VCaP (cell line): ENCODE measurements at regions not wholly inside any gene's neighbourhood (a gene's known extent, or its start where the extent isn't known, plus 50 kb on each side); places are given as distances from the start of the nearest gene placed in this dataset.

ENCODE experiments used
- H3K27ac ChIP-seq: fragments of 450-650 bp; 2 replicates; pipeline ENCODE4 v1.5.1; 2017
- TF ChIP-seq, protein P1 (sequence below): fragments of 450-650 bp; conservative IDR thresholded peaks from 2 replicates; pipeline ENCODE4 v1.5.1; 2017; ENCODE audit warnings: mild to moderate bottlenecking, moderate library complexity

DNA sequence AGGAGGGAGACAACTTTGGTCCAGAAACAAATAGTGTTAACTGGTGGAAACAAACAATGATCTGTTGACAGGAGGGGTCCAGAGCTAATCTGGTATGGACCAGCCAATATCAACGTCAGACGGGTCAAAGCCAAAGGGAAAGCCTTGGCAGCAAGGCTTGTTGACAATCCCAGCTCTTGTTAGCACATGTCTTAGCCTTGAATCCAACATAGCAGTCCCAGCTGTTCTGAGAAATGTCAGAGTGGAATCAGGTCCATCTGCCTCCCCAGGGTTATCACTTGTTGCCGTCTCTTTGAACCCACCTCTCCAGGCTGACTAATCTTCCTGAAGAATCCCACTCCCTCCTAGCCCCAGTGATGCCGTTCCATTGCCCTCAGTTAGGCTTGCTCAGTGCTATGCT is 404.6 kb upstream of the MCTP2 start:
- TF ChIP-seq, protein P1, sequence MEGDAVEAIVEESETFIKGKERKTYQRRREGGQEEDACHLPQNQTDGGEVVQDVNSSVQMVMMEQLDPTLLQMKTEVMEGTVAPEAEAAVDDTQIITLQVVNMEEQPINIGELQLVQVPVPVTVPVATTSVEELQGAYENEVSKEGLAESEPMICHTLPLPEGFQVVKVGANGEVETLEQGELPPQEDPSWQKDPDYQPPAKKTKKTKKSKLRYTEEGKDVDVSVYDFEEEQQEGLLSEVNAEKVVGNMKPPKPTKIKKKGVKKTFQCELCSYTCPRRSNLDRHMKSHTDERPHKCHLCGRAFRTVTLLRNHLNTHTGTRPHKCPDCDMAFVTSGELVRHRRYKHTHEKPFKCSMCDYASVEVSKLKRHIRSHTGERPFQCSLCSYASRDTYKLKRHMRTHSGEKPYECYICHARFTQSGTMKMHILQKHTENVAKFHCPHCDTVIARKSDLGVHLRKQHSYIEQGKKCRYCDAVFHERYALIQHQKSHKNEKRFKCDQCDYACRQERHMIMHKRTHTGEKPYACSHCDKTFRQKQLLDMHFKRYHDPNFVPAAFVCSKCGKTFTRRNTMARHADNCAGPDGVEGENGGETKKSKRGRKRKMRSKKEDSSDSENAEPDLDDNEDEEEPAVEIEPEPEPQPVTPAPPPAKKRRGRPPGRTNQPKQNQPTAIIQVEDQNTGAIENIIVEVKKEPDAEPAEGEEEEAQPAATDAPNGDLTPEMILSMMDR, result no peak
- no peak overlapping the region for H3K27ac ChIP-seq

DNA sequence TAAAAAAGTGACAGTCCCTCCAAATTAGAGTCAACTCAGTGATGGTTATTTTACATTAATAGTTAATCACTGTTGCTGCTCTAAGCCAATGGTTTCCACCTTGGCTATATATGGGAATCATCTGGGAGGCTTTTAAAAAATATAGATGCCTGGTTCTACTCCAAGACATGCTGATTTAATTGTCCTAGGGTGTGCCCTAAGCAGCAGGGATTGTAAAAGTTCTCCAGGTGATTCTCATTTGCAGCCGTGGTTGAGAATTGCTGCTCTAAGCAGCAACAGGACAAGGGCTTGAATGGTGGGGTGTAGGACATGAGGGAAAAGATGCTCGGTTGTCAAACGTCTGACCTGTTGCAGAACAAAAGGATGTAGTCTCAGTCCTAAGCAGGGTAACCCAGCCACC is 405.1 kb upstream of the MCTP2 start:
- H3K27ac ChIP-seq, result no peak overlapping the region

DNA sequence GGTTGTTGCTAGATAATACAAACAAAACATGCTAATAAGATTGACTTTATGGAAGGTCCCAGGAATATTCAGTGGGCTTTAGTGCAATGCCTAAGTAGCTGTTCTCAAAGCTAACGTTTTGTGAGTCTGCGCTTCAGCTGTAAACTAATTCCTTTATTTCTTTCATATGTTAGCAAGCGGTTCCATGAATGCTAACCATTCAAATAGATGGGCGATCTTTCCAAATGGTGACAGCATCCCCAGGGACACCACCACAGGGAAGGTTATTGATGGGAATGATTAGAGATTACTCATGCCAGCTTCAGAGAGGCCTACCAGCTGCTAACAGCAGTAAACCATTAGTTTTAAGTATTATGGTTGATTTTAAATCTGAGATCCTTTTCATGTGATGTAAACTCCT is 405.7 kb upstream of the MCTP2 start:
- TF ChIP-seq, protein P1, result no peak
- H3K27ac ChIP-seq, result no peak overlapping the region

More for the DNA sequence above, 405.1 kb upstream of the MCTP2 start:
- TF ChIP-seq, protein P1, result no peak

DNA sequence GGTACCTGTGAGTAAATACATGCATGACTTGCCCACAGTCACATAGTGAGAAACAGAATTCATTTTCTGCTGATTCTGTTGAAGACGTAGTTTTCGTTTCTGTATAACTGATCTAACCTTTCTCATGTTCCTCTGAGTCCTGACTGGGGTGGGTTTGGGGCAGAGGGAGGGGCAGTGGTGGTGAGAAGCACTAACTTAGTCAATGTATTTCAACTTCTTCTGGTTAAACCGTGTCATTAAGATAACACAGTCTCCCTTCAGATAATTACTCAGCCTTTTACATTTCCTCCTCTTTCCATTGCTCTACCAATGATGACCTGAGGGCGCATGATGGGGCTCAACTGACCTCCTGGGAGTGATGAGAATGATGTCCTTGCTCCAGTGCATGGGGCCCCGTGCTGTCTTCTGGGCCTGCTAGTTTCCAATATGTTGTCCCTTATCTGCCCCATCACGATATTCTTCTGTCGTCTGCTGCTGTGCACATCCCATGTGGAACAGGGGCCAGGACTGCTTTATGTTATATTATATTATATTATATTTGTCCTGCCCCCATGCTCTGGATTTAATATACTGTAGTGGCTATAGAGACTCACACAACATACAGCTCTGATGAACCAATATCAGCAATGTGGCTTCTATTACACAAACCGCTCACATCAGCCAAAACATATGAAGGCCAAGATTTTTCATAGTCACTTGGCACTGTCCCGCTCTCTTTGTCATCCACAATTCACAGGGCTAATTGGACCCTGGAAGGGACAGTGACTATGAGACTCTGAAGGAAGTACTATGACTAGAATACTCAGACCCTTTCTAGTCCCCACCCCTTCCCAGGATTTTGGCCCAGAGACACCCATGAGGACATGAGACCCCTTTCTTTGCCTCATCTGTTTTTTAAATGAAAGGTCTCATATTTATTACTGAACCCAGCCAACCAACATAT is 407.1 kb upstream of the MCTP2 start:
- TF ChIP-seq, protein P1, result no peak

DNA sequence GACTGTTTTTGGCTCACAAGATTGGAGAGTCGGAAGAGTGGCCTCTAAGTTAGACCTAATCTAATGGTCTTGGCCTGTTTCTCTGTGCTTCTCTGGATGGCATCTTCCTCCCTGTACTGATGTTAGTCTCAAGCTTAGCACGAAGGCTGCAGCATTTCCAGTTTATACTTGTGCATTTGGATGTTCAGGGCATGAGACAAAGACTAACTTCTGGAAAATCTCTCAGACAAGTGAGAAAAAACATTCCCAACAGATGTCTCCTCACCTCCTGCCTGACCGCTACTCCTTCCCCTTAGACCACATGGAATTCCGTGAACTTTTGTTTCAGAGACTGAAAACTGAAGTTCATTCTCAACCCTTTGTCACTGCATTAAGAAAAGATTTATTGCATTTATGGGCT is 410.8 kb upstream of the MCTP2 start:
- no peak overlapping the region for H3K27ac ChIP-seq
- TF ChIP-seq, protein P1, result no peak

More for the DNA sequence above, 407.1 kb upstream of the MCTP2 start:
- no peak overlapping the region for H3K27ac ChIP-seq

DNA sequence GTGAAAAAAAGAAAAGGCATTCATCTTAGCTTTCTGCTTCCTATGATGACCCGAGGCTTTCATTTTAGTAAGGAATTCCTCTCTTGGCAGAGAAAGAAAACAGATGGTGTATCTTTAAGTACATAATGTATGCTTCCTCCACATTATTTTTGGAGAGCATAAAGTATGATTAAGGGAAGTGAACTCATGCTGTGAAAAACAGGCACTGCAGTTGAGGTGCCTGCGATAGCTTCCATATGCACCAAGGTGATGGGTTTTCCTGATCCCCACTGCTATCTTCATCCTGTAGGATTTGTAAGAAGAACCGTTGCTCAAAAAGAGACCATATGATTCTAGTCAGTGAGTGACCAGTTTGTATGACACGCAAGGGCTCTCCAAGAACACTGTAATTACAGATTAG is 411.5 kb upstream of the MCTP2 start:
- H3K27ac ChIP-seq, result no peak overlapping the region
- TF ChIP-seq, protein P1, result no peak

DNA sequence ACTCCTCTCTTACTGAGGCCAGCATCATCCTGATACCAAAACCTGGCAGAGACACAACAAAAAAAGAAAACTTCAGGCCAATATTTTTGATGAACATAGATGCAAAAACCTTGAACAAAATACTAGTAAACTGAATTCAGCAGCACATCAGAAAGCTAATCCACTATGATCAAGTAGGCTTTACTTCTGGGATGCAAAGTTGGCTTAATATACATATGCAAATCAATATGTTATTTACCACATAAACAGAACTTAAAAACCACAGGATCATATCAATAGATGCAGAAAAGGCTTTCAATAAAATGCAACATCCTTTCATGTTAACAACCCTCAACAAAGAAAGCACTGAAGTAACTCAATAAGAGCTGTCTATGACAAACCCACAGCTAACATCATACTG is 414.5 kb upstream of the MCTP2 start:
- no peak overlapping the region for H3K27ac ChIP-seq
- TF ChIP-seq, protein P1, result no peak
